ENCODE measurements at regions not wholly inside any gene's neighbourhood (a gene's known extent, or its start where the extent isn't known, plus 50 kb on each side); places are given as distances from the start of the nearest gene placed in this dataset.
"Not testable (repeated sequence)": the region's sequence is repeated elsewhere in the genome, so short reads cannot be mapped to it uniquely, and the experiment has no call there.

DNA sequence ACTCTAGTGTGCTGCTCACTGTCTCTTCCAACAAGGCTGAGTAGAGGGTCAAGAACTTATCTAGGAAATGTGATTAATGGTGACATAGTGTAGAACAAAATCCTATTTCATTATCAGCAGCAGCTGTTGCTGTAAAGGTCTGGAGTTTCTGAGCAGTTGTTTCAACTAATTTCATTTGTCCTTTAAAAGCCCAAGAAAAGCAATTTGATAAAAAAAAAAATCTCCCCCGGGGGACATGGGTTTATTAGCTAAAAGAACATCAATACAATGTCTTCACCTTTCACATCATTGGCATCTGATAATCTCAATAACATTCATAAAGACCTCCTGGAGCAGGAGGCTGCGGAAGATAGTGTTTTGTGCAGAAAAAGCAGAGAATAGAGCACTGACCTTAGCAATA lies 468.1 kb downstream of the KCTD16 start:
- intact Hi-C loops (cut with DNase I) = no loop called here
- no peak for DNase-seq (ENCODE audit: low spot score in 2 of 2)
- no peaks in the 10 kb centered on the region for H3K27me3 ChIP-seq
- no peak overlapping the region for H3K27ac ChIP-seq
- H3K4me3 ChIP-seq = no peak overlapping the region
- no peaks in the 10 kb centered on the region for H3K36me3 ChIP-seq
- H3K9me3 ChIP-seq = peaks cover 3 to 6% of the 10 kb centered on the region in 2 donors
- no peaks in the 10 kb centered on the region for H3K4me1 ChIP-seq
- TF ChIP-seq, protein P1, sequence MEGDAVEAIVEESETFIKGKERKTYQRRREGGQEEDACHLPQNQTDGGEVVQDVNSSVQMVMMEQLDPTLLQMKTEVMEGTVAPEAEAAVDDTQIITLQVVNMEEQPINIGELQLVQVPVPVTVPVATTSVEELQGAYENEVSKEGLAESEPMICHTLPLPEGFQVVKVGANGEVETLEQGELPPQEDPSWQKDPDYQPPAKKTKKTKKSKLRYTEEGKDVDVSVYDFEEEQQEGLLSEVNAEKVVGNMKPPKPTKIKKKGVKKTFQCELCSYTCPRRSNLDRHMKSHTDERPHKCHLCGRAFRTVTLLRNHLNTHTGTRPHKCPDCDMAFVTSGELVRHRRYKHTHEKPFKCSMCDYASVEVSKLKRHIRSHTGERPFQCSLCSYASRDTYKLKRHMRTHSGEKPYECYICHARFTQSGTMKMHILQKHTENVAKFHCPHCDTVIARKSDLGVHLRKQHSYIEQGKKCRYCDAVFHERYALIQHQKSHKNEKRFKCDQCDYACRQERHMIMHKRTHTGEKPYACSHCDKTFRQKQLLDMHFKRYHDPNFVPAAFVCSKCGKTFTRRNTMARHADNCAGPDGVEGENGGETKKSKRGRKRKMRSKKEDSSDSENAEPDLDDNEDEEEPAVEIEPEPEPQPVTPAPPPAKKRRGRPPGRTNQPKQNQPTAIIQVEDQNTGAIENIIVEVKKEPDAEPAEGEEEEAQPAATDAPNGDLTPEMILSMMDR (IDR thresholded peaks at IDR 0.05) = no peak

DNA sequence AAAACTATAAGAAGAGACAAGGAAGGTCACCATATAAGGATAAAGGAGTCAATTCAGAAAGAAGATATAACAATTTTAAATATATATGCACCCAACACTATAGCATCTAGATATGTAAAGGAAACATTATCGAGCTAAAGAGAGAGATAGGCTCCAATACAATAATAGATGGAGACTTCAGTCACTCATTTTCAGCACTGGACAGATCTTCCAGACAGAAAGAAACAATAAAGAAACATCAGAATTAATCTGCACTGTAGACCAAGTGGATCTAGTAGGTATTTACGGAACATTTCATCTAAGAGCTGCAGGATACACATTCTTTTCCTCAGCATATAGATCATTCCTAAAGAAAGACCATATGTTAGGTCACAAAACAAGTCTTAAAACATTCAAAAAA lies 463.5 kb downstream of the KCTD16 start:
- Histone ChIP-seq H3K4me3 (no peak overlapping the region), H3K27me3 (no peaks in the 10 kb centered on the region), H3K27ac (no peak overlapping the region), H3K36me3 (no peaks in the 10 kb centered on the region), H3K9me3 (peaks cover 6 to 8% of the 10 kb centered on the region in 2 donors), H3K4me1 (no peaks in the 10 kb centered on the region)
- intact Hi-C loops (cut with DNase I) = no loop called here
- no peak for DNase-seq (ENCODE audit: low spot score in 2 of 2)
- TF ChIP-seq, protein P1 (IDR thresholded peaks at IDR 0.05) = no peak

DNA sequence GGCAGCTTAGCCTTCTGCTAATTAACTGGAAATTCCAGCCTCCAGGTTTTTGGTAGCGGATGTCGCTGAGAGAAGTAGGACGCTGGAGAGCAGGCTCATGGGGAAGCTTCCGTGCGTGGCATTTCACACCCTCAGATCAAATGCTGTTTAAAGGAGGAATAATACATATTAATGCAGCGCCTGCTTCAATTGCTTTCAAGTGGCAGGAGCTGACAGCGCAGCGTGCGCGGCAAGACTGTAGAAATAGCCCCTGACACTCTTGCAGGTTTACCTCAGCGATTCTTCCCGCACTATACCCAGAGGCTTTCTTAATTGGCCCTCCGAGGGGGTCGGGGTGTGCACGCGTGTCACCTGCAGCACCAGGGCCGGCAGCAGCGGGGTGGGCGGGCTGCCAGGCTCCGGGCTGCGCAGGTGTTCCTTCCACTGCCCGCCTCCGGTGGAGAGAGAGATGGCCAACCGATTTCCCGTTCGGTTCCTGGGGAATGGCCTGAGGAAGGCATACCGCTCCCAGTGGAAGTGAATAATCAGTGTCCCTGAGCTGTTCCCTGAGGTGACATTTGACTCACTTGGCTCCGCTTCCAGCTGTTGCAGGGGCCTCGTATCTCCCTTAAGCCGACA lies 427.9 kb downstream of the KCTD16 start:
- no peaks in the 10 kb centered on the region for H3K9me3 ChIP-seq
- H3K27me3 ChIP-seq = no peaks in the 10 kb centered on the region
- DNase-seq (ENCODE audit: low spot score in 2 of 2) = no peak
- H3K4me1 ChIP-seq = no peaks in the 10 kb centered on the region
- no peak overlapping the region for H3K27ac ChIP-seq
- intact Hi-C loops (cut with DNase I) = no loop called here
- no peak overlapping the region for H3K4me3 ChIP-seq
- TF ChIP-seq, protein P1 (IDR thresholded peaks at IDR 0.05) = no peak
- H3K36me3 ChIP-seq = no peaks in the 10 kb centered on the region

DNA sequence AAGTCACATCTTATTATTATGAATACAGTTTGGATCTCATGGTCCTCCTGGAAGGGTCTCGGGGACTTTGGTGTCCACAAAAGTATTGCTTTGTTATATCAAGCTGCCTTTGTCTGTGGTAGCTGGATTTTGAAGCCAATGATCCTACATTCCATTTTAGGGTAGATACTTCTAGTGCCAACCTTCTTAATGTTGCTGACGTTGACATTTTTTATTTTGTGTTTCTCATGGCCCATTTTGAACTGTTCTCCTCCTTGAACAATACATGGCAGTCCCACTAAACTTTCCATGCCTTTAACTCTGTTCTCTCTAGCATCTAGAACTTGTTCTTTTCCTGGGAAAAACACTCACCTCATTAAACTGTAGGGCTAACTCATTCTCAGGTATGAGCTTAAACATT lies 425.8 kb downstream of the KCTD16 start:
- no peak overlapping the region for H3K27ac ChIP-seq
- TF ChIP-seq, protein P1 (IDR thresholded peaks at IDR 0.05) = no peak
- H3K4me1 ChIP-seq = no peaks in the 10 kb centered on the region
- intact Hi-C loops (cut with DNase I) = no loop called here
- no peaks in the 10 kb centered on the region for H3K27me3 ChIP-seq
- no peak for DNase-seq (ENCODE audit: low spot score in 2 of 2)
- H3K4me3 ChIP-seq = no peak overlapping the region
- H3K36me3 ChIP-seq = no peaks in the 10 kb centered on the region
- H3K9me3 ChIP-seq = no peaks in the 10 kb centered on the region

DNA sequence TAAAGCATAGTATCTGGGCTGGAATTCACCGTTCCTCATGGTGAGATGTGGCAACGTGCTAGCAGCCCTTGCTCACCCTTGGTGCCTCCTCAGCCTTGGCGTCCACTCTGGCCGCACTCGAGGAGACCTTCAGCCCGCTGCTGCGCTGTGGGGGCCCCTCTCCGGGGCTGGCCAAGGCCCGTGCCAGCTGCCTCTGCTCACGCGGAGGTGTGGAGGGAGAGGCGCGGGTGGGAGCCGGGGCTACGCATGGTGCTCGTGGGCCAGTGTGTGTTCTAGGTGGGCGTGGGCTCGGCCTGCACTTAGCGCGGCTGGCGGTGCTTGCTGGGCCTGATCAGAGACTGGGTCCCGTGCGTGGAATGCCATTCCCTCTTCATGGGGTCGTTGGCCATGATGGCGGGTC lies 424.2 kb downstream of the KCTD16 start:
- H3K4me1 ChIP-seq = no peaks in the 10 kb centered on the region
- TF ChIP-seq, protein P1 (IDR thresholded peaks at IDR 0.05) = no peak
- H3K27me3 ChIP-seq = no peaks in the 10 kb centered on the region
- H3K9me3 ChIP-seq = no peaks in the 10 kb centered on the region
- H3K27ac ChIP-seq = no peak overlapping the region
- no peak for DNase-seq (ENCODE audit: low spot score in 2 of 2)
- intact Hi-C loops (cut with DNase I) = no loop called here
- no peaks in the 10 kb centered on the region for H3K36me3 ChIP-seq
- H3K4me3 ChIP-seq = no peak overlapping the region

DNA sequence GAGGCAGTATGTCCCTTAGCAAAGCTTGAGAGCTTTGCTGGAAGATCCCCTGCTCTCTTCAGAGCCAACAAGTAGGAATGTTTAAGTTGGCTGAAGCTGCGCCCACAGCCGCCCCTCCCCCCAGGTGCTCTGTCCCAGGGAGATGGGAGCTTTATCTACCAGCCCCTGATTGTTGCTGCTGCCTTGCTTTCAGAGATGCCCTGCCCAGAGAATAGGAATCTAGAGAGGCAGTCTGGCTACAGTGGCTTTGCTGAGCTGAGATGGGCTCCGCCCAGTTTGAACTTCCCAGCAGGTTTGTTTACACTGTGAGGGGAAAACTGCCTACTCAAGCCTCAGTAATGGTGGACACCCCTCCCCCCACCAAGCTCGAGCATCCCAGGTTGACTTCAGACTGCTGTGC lies 423.6 kb downstream of the KCTD16 start:
- H3K27ac ChIP-seq; intact Hi-C loops (cut with DNase I); H3K27me3 ChIP-seq; H3K4me1 ChIP-seq; DNase-seq (ENCODE audit: low spot score in 2 of 2); H3K9me3 ChIP-seq; H3K36me3 ChIP-seq; H3K4me3 ChIP-seq: not testable (repeated sequence)

Data from ascending aorta (tissue), 2 donors.